HepG2 (cell line): ENCODE measurements at regions not wholly inside any gene's neighbourhood (a gene's known extent, or its start where the extent isn't known, plus 50 kb on each side); places are given as distances from the start of the nearest gene placed in this dataset.

ENCODE experiments used
- BHLHE40 ChIP-seq: IDR thresholded peaks from 2 replicates; pipeline ENCODE4 v1.6.1; 2011; ENCODE audit warnings: low read length, improper control_type of control experiment
- DDIT3 ChIP-seq: sonication (generic); formaldehyde crosslinking; IDR thresholded peaks from 2 replicates; pipeline ENCODE4 v1.4.0; 2020; ENCODE audit warnings: mild to moderate bottlenecking, missing genetic modification reagents
- ETS1 ChIP-seq: sonication (generic); formaldehyde crosslinking; IDR thresholded peaks from 2 replicates; pipeline ENCODE4 v1.4.0; 2020; ENCODE audit warnings: missing genetic modification reagents
- FOXO4 ChIP-seq: sonication (generic); formaldehyde crosslinking; conservative IDR thresholded peaks from 2 replicates; pipeline ENCODE4 v1.8.1; 2023; ENCODE audit warnings: missing genetic modification reagents
- GTF3A ChIP-seq: sonication (generic); formaldehyde crosslinking; conservative IDR thresholded peaks from 2 replicates; pipeline ENCODE4 v1.4.0; 2020; ENCODE audit warnings: mild to moderate bottlenecking, missing genetic modification reagents
- KAT8 ChIP-seq: IDR thresholded peaks from 2 replicates; pipeline ENCODE4 v1.6.1; 2016; ENCODE audit warnings: missing genetic modification reagents, missing compliant biosample characterization
- KDM2A ChIP-seq: sonication (generic); formaldehyde crosslinking; IDR thresholded peaks from 2 replicates; pipeline ENCODE4 v1.4.0; 2020; ENCODE audit warnings: low read depth, missing genetic modification reagents, borderline replicate concordance
- MAX ChIP-seq: IDR thresholded peaks from 2 replicates; pipeline ENCODE4 v1.6.1; 2012; ENCODE audit warnings: inconsistent platforms
- MLX ChIP-seq: IDR thresholded peaks from 2 replicates; pipeline ENCODE4 v1.6.1; 2016
- MLXIP ChIP-seq: sonication (generic); formaldehyde crosslinking; IDR thresholded peaks from 2 replicates; pipeline ENCODE4 v1.9.0; 2021; ENCODE audit warnings: missing genetic modification reagents, borderline replicate concordance
- NFE2L1 ChIP-seq: sonication (generic); formaldehyde crosslinking; IDR thresholded peaks from 2 replicates; pipeline ENCODE4 v1.4.0; 2020; ENCODE audit warnings: missing genetic modification reagents, mild to moderate bottlenecking, borderline replicate concordance
- NR2F1 ChIP-seq, 2 experiments: fragments of 450-650 bp in 1 of 2; formaldehyde crosslinking in 1 of 2; IDR thresholded peaks; 2 replicates each; pipeline versions ENCODE4 v1.5.0 to v1.6.1; 2016 to 2020; ENCODE audit warnings: mild to moderate bottlenecking in 1 of 2, missing compliant biosample characterization in 1 of 2, missing genetic modification reagents in 1 of 2, moderate library complexity in 1 of 2
- PATZ1 ChIP-seq: sonication (generic); formaldehyde crosslinking; IDR thresholded peaks from 2 replicates; pipeline ENCODE4 v1.4.0; 2020; ENCODE audit warnings: missing genetic modification reagents
- RARA ChIP-seq: IDR thresholded peaks from 2 replicates; pipeline ENCODE4 v1.6.1; 2016; ENCODE audit warnings: missing genetic modification reagents, missing compliant biosample characterization
- RXRA ChIP-seq: sonication (generic); formaldehyde crosslinking; IDR thresholded peaks from 2 replicates; pipeline ENCODE4 v1.5.1; 2020; ENCODE audit warnings: missing genetic modification reagents
- TOPORS ChIP-seq: sonication (generic); formaldehyde crosslinking; IDR thresholded peaks from 2 replicates; pipeline ENCODE4 v1.8.0; 2023; ENCODE audit warnings: mild to moderate bottlenecking, missing genetic modification reagents
- XRCC5 ChIP-seq: fragments of 200-400 bp; formaldehyde crosslinking; optimal IDR thresholded peaks from 2 replicates; pipeline ENCODE3; 2017; ENCODE audit warnings: mild to moderate bottlenecking, low read length
- ZBTB34 ChIP-seq: sonication (generic); formaldehyde crosslinking; IDR thresholded peaks from 2 replicates; pipeline ENCODE4 v1.8.0; 2022; ENCODE audit warnings: mild to moderate bottlenecking, missing genetic modification reagents
- ZNF3 ChIP-seq: IDR thresholded peaks from 2 replicates; pipeline ENCODE4 v1.7.0; 2017; ENCODE audit warnings: inconsistent platforms
- ZNF501 ChIP-seq: sonication (generic); formaldehyde crosslinking; IDR thresholded peaks from 2 replicates; pipeline ENCODE4 v1.5.1; 2020; ENCODE audit warnings: mild to moderate bottlenecking, moderate library complexity, missing genetic modification reagents
- ZNF660 ChIP-seq: sonication (generic); formaldehyde crosslinking; IDR thresholded peaks from 2 replicates; pipeline ENCODE4 v1.5.1; 2020; ENCODE audit warnings: mild to moderate bottlenecking, low read depth, missing genetic modification reagents, borderline replicate concordance

- TF ChIP-seq RARA (CRISPR knock-in tag) (peak; percentile 51), BHLHE40 (peak; percentile 45; the same call in 1 of the 2 replicates), MAX (peak; percentile 19), RXRA (CRISPR knock-in tag) (no peak), NFE2L1 (CRISPR knock-in tag) (no peak), ETS1 (CRISPR knock-in tag) (no peak), XRCC5 (peak; percentile 18), ZBTB34 (CRISPR knock-in tag) (no peak), PATZ1 (CRISPR knock-in tag) (no peak), FOXO4 (CRISPR knock-in tag) (no peak), ZNF501 (CRISPR knock-in tag) (no peak), ZNF660 (no peak), KAT8 (CRISPR knock-in tag) (no peak), TOPORS (CRISPR knock-in tag) (no peak), DDIT3 (CRISPR knock-in tag) (no peak), ZNF3 (CRISPR knock-in tag) (no peak), MLXIP (CRISPR knock-in tag) (no peak), KDM2A (CRISPR knock-in tag) (no peak), NR2F1 (CRISPR knock-in tag; IDR thresholded peaks at IDR 0.05) (0 out of 4 replicates have a peak, but pooled peaks of 1 of the 2 experiments have one; percentile 4), GTF3A (CRISPR knock-in tag) (no peak), MLX (CRISPR knock-in tag) (0 out of 2 replicates have a peak, but pooled peaks have one; percentile 9)
Observed at GRCh38 chr6:157758516-157759023, 64.5 kb upstream of the SNX9 start (continued).
